ENCODE measurements at regions not wholly inside any gene's neighbourhood (a gene's known extent, or its start where the extent isn't known, plus 50 kb on each side); places are given as distances from the start of the nearest gene placed in this dataset.

GRCh38 chr2:155151472-155151871 is 453.0 kb downstream of the KCNJ3 start:
- Histone ChIP-seq H3K36me3 (ENCODE audit: control insufficient read depth, insufficient read depth, low read length) (no peaks in the 10 kb centered on the region), H3K9me3 (replicated peaks; ENCODE audit: control insufficient read depth, low read depth, low read length) (no peaks in the 10 kb centered on the region), H3K27me3 (ENCODE audit: control insufficient read depth, insufficient read depth, low read length) (no peaks in the 10 kb centered on the region), H3K4me3 (ENCODE audit: low read length) (no peak overlapping the region), H3K4me1 (ENCODE audit: control insufficient read depth, insufficient read depth, low read length) (no peaks in the 10 kb centered on the region), H3K27ac (ENCODE audit: low read length) (no peak overlapping the region)
- peak; percentile 1 for DNase-seq

- Histone ChIP-seq H3K4me1 (ENCODE audit: control insufficient read depth, insufficient read depth, low read length) (no peaks in the 10 kb centered on the region), H3K36me3 (ENCODE audit: control insufficient read depth, insufficient read depth, low read length) (no peaks in the 10 kb centered on the region), H3K27me3 (ENCODE audit: control insufficient read depth, insufficient read depth, low read length) (no peaks in the 10 kb centered on the region), H3K9me3 (replicated peaks; ENCODE audit: control insufficient read depth, low read depth, low read length) (no peaks in the 10 kb centered on the region), H3K4me3 (ENCODE audit: low read length) (no peak overlapping the region), H3K27ac (ENCODE audit: low read length) (no peak overlapping the region)
- WGBS (ENCODE audit: insufficient coverage): no CpG with 5 or more reads among the region's 3 CpGs
- DNase-seq: peak; percentile 6
Observed at GRCh38 chr2:155145758-155146229, 447.3 kb downstream of the KCNJ3 start.

GRCh38 chr2:155141418-155141817 is 442.9 kb downstream of the KCNJ3 start:
- H3K4me3 ChIP-seq (ENCODE audit: low read length): no peak overlapping the region
- H3K36me3 ChIP-seq (ENCODE audit: control insufficient read depth, insufficient read depth, low read length): no peaks in the 10 kb centered on the region
- no peaks in the 10 kb centered on the region for H3K27me3 ChIP-seq (ENCODE audit: control insufficient read depth, insufficient read depth, low read length)
- H3K27ac ChIP-seq (ENCODE audit: low read length): no peak overlapping the region
- no CpG with 5 or more reads among the region's 3 CpGs for WGBS (ENCODE audit: insufficient coverage)
- no peaks in the 10 kb centered on the region for H3K9me3 ChIP-seq (replicated peaks; ENCODE audit: control insufficient read depth, low read depth, low read length)
- no peaks in the 10 kb centered on the region for H3K4me1 ChIP-seq (ENCODE audit: control insufficient read depth, insufficient read depth, low read length)
- no peak for DNase-seq

- H3K27me3 ChIP-seq (ENCODE audit: control insufficient read depth, insufficient read depth, low read length): no peaks in the 10 kb centered on the region
- H3K9me3 ChIP-seq (replicated peaks; ENCODE audit: control insufficient read depth, low read depth, low read length): no peaks in the 10 kb centered on the region
- H3K4me3 ChIP-seq (ENCODE audit: low read length): no peak overlapping the region
- no CpG with 5 or more reads among the region's 5 CpGs for WGBS (ENCODE audit: insufficient coverage)
- no peaks in the 10 kb centered on the region for H3K36me3 ChIP-seq (ENCODE audit: control insufficient read depth, insufficient read depth, low read length)
- no peak overlapping the region for H3K27ac ChIP-seq (ENCODE audit: low read length)
- no peaks in the 10 kb centered on the region for H3K4me1 ChIP-seq (ENCODE audit: control insufficient read depth, insufficient read depth, low read length)
- no peak for DNase-seq
Observed at GRCh38 chr2:155125585-155126230, 427.2 kb downstream of the KCNJ3 start.

DNA sequence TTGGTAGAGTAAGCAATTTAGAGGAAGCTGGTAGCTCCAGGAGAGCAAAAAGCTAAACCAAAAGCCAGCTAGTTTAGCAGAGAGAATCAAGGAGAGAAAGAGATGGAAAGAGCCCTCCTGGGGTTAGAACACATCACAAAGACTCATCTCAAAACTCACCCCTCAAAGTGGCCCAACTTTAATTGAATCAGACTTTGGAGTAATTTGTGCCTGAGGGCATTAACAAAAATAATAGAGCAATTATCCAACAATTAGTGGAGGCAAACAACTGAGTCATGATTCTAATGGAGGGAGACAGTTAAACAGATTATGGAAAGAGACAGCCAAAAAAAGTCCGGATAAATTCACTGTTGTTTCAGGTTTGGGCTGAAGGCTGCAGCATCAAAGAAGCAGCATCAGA is 417.4 kb downstream of the KCNJ3 start:
- WGBS (ENCODE audit: insufficient coverage): no CpG with 5 or more reads among the region's 1 CpG
- H3K27ac ChIP-seq (ENCODE audit: low read length): no peak overlapping the region
- no peaks in the 10 kb centered on the region for H3K36me3 ChIP-seq (ENCODE audit: control insufficient read depth, insufficient read depth, low read length)
- H3K27me3 ChIP-seq (ENCODE audit: control insufficient read depth, insufficient read depth, low read length): no peaks in the 10 kb centered on the region
- peaks cover 2% of the 10 kb centered on the region for H3K9me3 ChIP-seq (replicated peaks; ENCODE audit: control insufficient read depth, low read depth, low read length)
- DNase-seq: no peak
- H3K4me3 ChIP-seq (ENCODE audit: low read length): no peak overlapping the region
- H3K4me1 ChIP-seq (ENCODE audit: control insufficient read depth, insufficient read depth, low read length): no peaks in the 10 kb centered on the region

DNA sequence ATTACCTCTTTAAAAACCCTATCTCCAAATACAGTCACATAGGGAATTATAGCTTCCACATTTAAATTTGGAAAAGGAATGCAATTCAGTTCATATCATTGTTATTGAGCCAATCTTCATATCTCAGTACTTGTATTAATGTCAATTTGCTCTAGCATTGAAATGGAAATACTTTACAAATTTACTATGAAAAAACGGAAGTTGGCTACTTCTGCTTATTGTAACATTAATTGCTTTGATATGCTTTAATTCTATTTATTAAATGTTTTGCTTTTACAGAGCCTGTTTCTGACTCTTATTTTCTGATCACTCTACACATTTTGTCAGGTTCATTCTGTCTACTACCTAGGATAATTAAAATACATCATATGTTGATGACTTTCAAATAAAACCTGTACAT is 412.6 kb downstream of the KCNJ3 start:
- Histone ChIP-seq H3K4me3 (ENCODE audit: low read length) (no peak overlapping the region), H3K27ac (ENCODE audit: low read length) (no peak overlapping the region), H3K27me3 (ENCODE audit: control insufficient read depth, insufficient read depth, low read length) (no peaks in the 10 kb centered on the region), H3K4me1 (ENCODE audit: control insufficient read depth, insufficient read depth, low read length) (no peaks in the 10 kb centered on the region), H3K36me3 (ENCODE audit: control insufficient read depth, insufficient read depth, low read length) (no peaks in the 10 kb centered on the region), H3K9me3 (replicated peaks; ENCODE audit: control insufficient read depth, low read depth, low read length) (no peaks in the 10 kb centered on the region)
- no peak for DNase-seq
- WGBS (ENCODE audit: insufficient coverage): no CpG with 5 or more reads among the region's 1 CpG

GRCh38 chr2:155109527-155109926 is 411.0 kb downstream of the KCNJ3 start:
- no peaks in the 10 kb centered on the region for H3K4me1 ChIP-seq (ENCODE audit: control insufficient read depth, insufficient read depth, low read length)
- no peaks in the 10 kb centered on the region for H3K27me3 ChIP-seq (ENCODE audit: control insufficient read depth, insufficient read depth, low read length)
- no peaks in the 10 kb centered on the region for H3K36me3 ChIP-seq (ENCODE audit: control insufficient read depth, insufficient read depth, low read length)
- WGBS (ENCODE audit: insufficient coverage): no CpG with 5 or more reads among the region's 1 CpG
- no peaks in the 10 kb centered on the region for H3K9me3 ChIP-seq (replicated peaks; ENCODE audit: control insufficient read depth, low read depth, low read length)
- DNase-seq: no peak
- H3K4me3 ChIP-seq (ENCODE audit: low read length): no peak overlapping the region
- no peak overlapping the region for H3K27ac ChIP-seq (ENCODE audit: low read length)

DNA sequence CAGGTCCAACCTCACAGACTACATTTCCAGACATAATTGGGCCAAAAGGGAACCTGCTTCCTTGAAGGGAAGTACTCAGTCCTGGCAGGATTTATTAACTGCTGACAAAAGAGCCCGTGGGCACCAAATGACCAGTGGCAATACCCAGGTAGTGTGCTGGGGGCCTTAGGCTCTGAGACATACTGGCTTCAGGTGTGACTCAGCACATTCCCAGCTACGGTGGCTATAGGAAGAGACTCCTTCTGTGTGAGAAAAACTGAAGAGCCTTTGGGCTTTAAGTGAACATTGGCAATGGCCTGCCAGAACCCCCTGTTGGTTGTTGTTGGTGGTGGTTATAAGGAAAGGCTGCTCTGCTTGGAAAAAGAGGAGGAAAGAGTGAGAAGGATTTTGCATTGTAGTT is 401.8 kb downstream of the KCNJ3 start:
- no peaks in the 10 kb centered on the region for H3K36me3 ChIP-seq (ENCODE audit: control insufficient read depth, insufficient read depth, low read length)
- peaks cover 6% of the 10 kb centered on the region for H3K9me3 ChIP-seq (replicated peaks; ENCODE audit: control insufficient read depth, low read depth, low read length)
- H3K4me1 ChIP-seq (ENCODE audit: control insufficient read depth, insufficient read depth, low read length): no peaks in the 10 kb centered on the region
- no peaks in the 10 kb centered on the region for H3K27me3 ChIP-seq (ENCODE audit: control insufficient read depth, insufficient read depth, low read length)
- DNase-seq: no peak
- H3K27ac ChIP-seq (ENCODE audit: low read length): no peak overlapping the region
- 70% methylated on average over 2 of the region's 2 CpGs for WGBS (ENCODE audit: insufficient coverage)
- H3K4me3 ChIP-seq (ENCODE audit: low read length): no peak overlapping the region

DNA sequence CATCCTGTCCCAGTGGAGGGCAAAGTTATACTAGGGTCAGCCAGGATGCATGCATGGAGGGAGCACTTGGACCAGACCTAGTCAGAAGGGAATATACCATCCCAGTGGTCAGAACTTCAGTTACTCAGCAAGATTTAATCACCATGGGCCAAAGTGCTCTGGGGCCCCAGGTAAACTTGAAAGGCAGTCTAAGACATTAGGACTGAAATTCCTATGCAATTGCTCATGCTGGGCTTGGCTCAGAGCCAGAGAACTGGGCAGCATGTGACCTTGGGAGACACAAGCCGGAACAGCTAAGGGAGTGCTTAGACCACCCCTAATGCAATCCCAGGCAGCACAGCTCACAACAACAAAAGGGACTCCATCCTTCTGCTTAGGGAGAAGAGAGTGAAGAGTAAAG is 401.3 kb downstream of the KCNJ3 start:
- H3K27me3 ChIP-seq (ENCODE audit: control insufficient read depth, insufficient read depth, low read length): no peaks in the 10 kb centered on the region
- no peak for DNase-seq
- H3K4me1 ChIP-seq (ENCODE audit: control insufficient read depth, insufficient read depth, low read length): no peaks in the 10 kb centered on the region
- no peaks in the 10 kb centered on the region for H3K36me3 ChIP-seq (ENCODE audit: control insufficient read depth, insufficient read depth, low read length)
- no peak overlapping the region for H3K27ac ChIP-seq (ENCODE audit: low read length)
- H3K9me3 ChIP-seq (replicated peaks; ENCODE audit: control insufficient read depth, low read depth, low read length): peaks cover 6% of the 10 kb centered on the region
- no peak overlapping the region for H3K4me3 ChIP-seq (ENCODE audit: low read length)
- WGBS (ENCODE audit: insufficient coverage): no CpG with 5 or more reads among the region's 1 CpG

- Histone ChIP-seq H3K36me3 (ENCODE audit: control insufficient read depth, insufficient read depth, low read length) (no peaks in the 10 kb centered on the region), H3K27ac (ENCODE audit: low read length) (no peak overlapping the region), H3K9me3 (replicated peaks; ENCODE audit: control insufficient read depth, low read depth, low read length) (no peaks in the 10 kb centered on the region), H3K4me1 (ENCODE audit: control insufficient read depth, insufficient read depth, low read length) (no peaks in the 10 kb centered on the region), H3K4me3 (ENCODE audit: low read length) (no peak overlapping the region), H3K27me3 (ENCODE audit: control insufficient read depth, insufficient read depth, low read length) (no peaks in the 10 kb centered on the region)
- DNase-seq: no peak
- WGBS (ENCODE audit: insufficient coverage): 94% methylated on average over 1 of the region's 1 CpG
Observed at GRCh38 chr2:155095613-155096012, 397.1 kb downstream of the KCNJ3 start.

DNA sequence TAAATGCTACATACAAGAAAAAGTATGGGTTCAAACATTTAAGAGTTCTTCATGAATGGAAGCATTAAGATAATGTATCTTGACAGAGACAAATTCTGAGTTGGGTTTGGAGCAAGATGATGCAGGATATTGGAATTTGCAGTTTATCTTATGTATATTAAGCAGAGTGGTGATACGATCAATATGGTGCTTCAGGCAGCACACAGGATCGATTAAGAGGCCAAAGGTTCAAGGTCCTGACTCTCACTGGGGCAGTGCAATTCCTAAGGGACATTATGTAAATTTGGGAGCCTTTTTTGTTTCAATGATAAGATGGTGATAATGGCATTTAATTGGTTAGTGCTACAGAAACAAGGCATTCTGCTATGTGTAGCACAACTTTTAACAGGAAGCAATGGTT is 381.9 kb downstream of the KCNJ3 start:
- DNase-seq: no peak
- Histone ChIP-seq H3K36me3 (ENCODE audit: control insufficient read depth, insufficient read depth, low read length) (no peaks in the 10 kb centered on the region), H3K27ac (ENCODE audit: low read length) (no peak overlapping the region), H3K27me3 (ENCODE audit: control insufficient read depth, insufficient read depth, low read length) (no peaks in the 10 kb centered on the region), H3K4me3 (ENCODE audit: low read length) (no peak overlapping the region), H3K4me1 (ENCODE audit: control insufficient read depth, insufficient read depth, low read length) (no peaks in the 10 kb centered on the region), H3K9me3 (replicated peaks; ENCODE audit: control insufficient read depth, low read depth, low read length) (no peaks in the 10 kb centered on the region)
- 100% methylated on average over 2 of the region's 2 CpGs for WGBS (ENCODE audit: insufficient coverage)
